SJCRH30 (cell line): ENCODE measurements at regions not wholly inside any gene's neighbourhood (a gene's known extent, or its start where the extent isn't known, plus 50 kb on each side); places are given as distances from the start of the nearest gene placed in this dataset.

Source experiments
- DNase-seq, 2 experiments: peaks; one replicate each; pipeline ENCODE4 v3.0.0-alpha.2; 2015 to 2020
- H3K27ac ChIP-seq: fragments of 250-450 bp; sonication (Bioruptor Pico); 2 replicates; pipeline ENCODE4 v1.5.1; 2020; ENCODE audit warnings: mild to moderate bottlenecking, moderate library complexity
- H3K27me3 ChIP-seq: fragments of 250-450 bp; sonication (Bioruptor Pico); 2 replicates; pipeline ENCODE4 v1.5.1; 2020; ENCODE audit warnings: mild to moderate bottlenecking, moderate library complexity
- H3K36me3 ChIP-seq: fragments of 250-450 bp; sonication (Bioruptor Pico); 2 replicates; pipeline ENCODE4 v1.5.1; 2020; ENCODE audit warnings: mild to moderate bottlenecking, moderate library complexity
- H3K4me1 ChIP-seq: fragments of 250-450 bp; sonication (Bioruptor Pico); 2 replicates; pipeline ENCODE4 v1.5.1; 2020; ENCODE audit warnings: mild to moderate bottlenecking, moderate library complexity
- H3K4me3 ChIP-seq: fragments of 250-450 bp; sonication (Bioruptor Pico); 2 replicates; pipeline ENCODE4 v1.5.1; 2020; ENCODE audit warnings: mild to moderate bottlenecking, moderate library complexity
- H3K9me3 ChIP-seq: fragments of 250-450 bp; sonication (Bioruptor Pico); replicated peaks from 2 replicates; pipeline ENCODE4 v1.5.1; 2020; ENCODE audit warnings: mild to moderate bottlenecking, moderate library complexity

DNA sequence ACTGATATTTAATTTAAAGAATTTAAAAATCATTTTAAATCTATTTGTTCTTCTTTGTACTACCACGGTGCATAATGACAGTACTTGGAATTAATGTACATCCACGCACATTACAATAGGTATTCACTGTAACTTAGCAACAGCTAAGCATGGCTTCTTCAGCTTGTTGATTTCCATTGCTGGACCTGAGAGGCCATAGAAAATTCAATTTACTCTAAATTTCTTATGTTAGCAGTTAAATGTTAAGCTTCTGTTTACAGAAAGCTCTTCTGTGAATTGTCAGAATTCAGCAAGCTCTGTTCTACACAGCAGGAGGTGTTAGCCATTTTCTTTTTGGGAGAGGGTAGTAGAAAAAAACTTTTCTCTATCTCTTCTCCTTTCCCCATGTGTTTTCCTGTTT lies 1149.3 kb upstream of the CDH2 start:
- no peak for DNase-seq
- Histone ChIP-seq H3K27ac (no peak overlapping the region), H3K36me3 (no peaks in the 10 kb centered on the region), H3K4me3 (no peak overlapping the region), H3K27me3 (no peaks in the 10 kb centered on the region), H3K4me1 (no peaks in the 10 kb centered on the region), H3K9me3 (no peaks in the 10 kb centered on the region)

GRCh38 chr18:29321561-29321960 lies 1144.6 kb upstream of the CDH2 start:
- no peak for DNase-seq
- H3K4me3 ChIP-seq: no peak overlapping the region

GRCh38 chr18:29313312-29313711 lies 1136.4 kb upstream of the CDH2 start:
- Histone ChIP-seq H3K27me3 (no peaks in the 10 kb centered on the region), H3K4me1 (no peaks in the 10 kb centered on the region), H3K27ac (no peak overlapping the region), H3K36me3 (no peaks in the 10 kb centered on the region), H3K4me3 (no peak overlapping the region), H3K9me3 (no peaks in the 10 kb centered on the region)
- no peak for DNase-seq

More at GRCh38 chr18:29321561-29321960, 1144.6 kb upstream of the CDH2 start:
- Histone ChIP-seq H3K27me3 (no peaks in the 10 kb centered on the region), H3K9me3 (no peaks in the 10 kb centered on the region), H3K4me1 (no peaks in the 10 kb centered on the region), H3K27ac (no peak overlapping the region), H3K36me3 (no peaks in the 10 kb centered on the region)

- no peak for DNase-seq
- no peaks in the 10 kb centered on the region for H3K27me3 ChIP-seq
- no peaks in the 10 kb centered on the region for H3K36me3 ChIP-seq
- no peaks in the 10 kb centered on the region for H3K4me1 ChIP-seq
- no peaks in the 10 kb centered on the region for H3K9me3 ChIP-seq
- no peak overlapping the region for H3K27ac ChIP-seq
- H3K4me3 ChIP-seq: no peak overlapping the region
Measured at GRCh38 chr18:29311580-29311979, 1134.7 kb upstream of the CDH2 start.

- Histone ChIP-seq H3K27ac (no peak overlapping the region), H3K4me3 (no peak overlapping the region), H3K36me3 (no peaks in the 10 kb centered on the region), H3K4me1 (no peaks in the 10 kb centered on the region), H3K27me3 (no peaks in the 10 kb centered on the region), H3K9me3 (no peaks in the 10 kb centered on the region)
- no peak for DNase-seq
Measured at GRCh38 chr18:29309366-29309765, 1132.4 kb upstream of the CDH2 start.

GRCh38 chr18:29307982-29308381 lies 1131.1 kb upstream of the CDH2 start:
- Histone ChIP-seq H3K27ac (no peak overlapping the region), H3K4me1 (no peaks in the 10 kb centered on the region), H3K36me3 (no peaks in the 10 kb centered on the region), H3K9me3 (no peaks in the 10 kb centered on the region), H3K4me3 (no peak overlapping the region), H3K27me3 (no peaks in the 10 kb centered on the region)
- DNase-seq: no peak

GRCh38 chr18:29307231-29307630 lies 1130.3 kb upstream of the CDH2 start:
- no peaks in the 10 kb centered on the region for H3K27me3 ChIP-seq
- no peak for DNase-seq
- no peak overlapping the region for H3K27ac ChIP-seq
- no peaks in the 10 kb centered on the region for H3K9me3 ChIP-seq
- H3K36me3 ChIP-seq: no peaks in the 10 kb centered on the region
- no peaks in the 10 kb centered on the region for H3K4me1 ChIP-seq
- no peak overlapping the region for H3K4me3 ChIP-seq

DNA sequence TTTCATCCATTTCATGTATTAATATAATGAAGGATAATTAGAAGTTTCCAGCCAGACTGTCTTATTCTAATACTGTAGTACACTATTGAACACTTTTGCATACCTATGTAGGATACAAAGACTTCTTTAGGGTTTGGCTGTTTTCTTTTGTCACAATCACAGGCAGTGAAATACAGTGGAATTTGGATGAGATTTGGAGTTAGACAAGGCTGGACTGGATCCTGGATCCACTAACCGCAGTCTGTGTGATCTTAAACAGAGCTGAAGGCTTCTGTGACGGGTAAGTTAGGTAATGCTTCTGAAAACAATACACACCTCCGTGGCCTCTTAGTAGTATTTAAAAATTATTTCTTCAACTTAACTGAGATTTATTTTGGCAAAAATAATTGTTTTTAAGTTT lies 1128.6 kb upstream of the CDH2 start:
- no peak overlapping the region for H3K4me3 ChIP-seq
- no peaks in the 10 kb centered on the region for H3K9me3 ChIP-seq
- H3K4me1 ChIP-seq: no peaks in the 10 kb centered on the region
- H3K27ac ChIP-seq: no peak overlapping the region
- no peaks in the 10 kb centered on the region for H3K36me3 ChIP-seq
- DNase-seq: no peak
- no peaks in the 10 kb centered on the region for H3K27me3 ChIP-seq

DNA sequence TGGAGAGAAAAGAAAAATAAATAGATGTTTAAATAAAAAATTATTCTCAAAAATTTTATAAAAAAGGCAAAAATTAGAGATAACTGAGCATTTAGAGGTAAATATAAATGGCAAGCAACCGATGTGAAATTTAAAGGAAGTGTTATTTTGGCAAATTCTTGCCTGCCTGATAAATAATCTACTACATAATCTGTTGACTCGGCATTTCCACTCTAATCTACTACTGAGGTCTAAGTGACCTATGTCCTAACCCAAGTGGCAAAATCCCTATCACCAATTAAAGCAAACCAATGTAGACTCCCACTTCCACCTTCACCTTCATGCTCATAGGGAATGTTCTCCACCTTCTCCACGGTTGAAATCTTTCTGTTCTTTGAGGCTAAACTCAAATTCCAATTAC lies 1124.1 kb upstream of the CDH2 start:
- H3K27ac ChIP-seq: no peak overlapping the region
- no peaks in the 10 kb centered on the region for H3K36me3 ChIP-seq
- DNase-seq: no peak
- H3K9me3 ChIP-seq: no peaks in the 10 kb centered on the region
- H3K4me1 ChIP-seq: no peaks in the 10 kb centered on the region
- H3K27me3 ChIP-seq: no peaks in the 10 kb centered on the region
- no peak overlapping the region for H3K4me3 ChIP-seq

DNA sequence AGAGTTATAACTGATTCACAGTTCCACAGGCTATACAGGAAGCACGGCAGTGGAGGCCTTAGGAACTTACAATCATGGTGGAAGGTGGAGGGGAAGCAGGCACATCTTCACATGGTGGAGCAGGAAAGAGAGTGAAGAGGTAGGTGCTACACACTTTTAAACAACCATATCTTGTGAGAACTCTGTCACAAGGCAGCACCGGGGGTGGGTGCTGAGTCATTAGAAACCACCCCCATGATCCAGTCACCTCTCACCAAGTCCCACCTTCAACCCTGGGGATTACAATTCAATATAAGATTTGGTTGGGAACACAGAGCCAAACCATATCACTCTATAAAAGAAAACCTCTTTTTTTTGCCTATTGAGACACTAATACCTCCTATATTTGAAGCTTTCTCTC lies 1108.5 kb upstream of the CDH2 start:
- Histone ChIP-seq H3K9me3 (no peaks in the 10 kb centered on the region), H3K27ac (no peak overlapping the region), H3K4me1 (no peaks in the 10 kb centered on the region), H3K27me3 (no peaks in the 10 kb centered on the region), H3K4me3 (no peak overlapping the region), H3K36me3 (no peaks in the 10 kb centered on the region)
- no peak for DNase-seq

- DNase-seq: no peak
- no peaks in the 10 kb centered on the region for H3K36me3 ChIP-seq
- no peak overlapping the region for H3K27ac ChIP-seq
- no peaks in the 10 kb centered on the region for H3K27me3 ChIP-seq
- no peaks in the 10 kb centered on the region for H3K9me3 ChIP-seq
- H3K4me1 ChIP-seq: no peaks in the 10 kb centered on the region
- H3K4me3 ChIP-seq: no peak overlapping the region
Measured at GRCh38 chr18:29271501-29271900, 1094.6 kb upstream of the CDH2 start.

DNA sequence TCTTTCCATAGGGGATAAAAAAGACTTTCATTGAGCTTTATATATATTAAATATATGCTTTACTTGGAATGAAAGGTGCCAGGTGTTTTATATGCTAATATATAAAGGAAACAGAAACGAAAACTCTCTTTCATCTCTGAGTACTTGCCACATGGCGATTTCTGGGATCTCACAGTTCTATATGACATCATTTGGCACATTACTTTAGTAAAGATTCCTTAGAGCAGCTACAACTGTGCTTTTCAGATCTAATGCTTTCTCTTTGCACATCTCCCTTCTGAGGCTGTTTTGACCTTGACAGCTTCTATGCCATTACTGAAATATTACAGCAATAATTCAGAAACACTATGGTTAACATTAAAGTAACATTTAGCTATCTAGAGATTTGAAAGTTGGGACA lies 1082.9 kb upstream of the CDH2 start:
- H3K36me3 ChIP-seq: no peaks in the 10 kb centered on the region
- H3K27me3 ChIP-seq: no peaks in the 10 kb centered on the region
- no peak for DNase-seq
- no peak overlapping the region for H3K27ac ChIP-seq
- no peaks in the 10 kb centered on the region for H3K4me1 ChIP-seq
- no peak overlapping the region for H3K4me3 ChIP-seq
- H3K9me3 ChIP-seq: no peaks in the 10 kb centered on the region

- H3K36me3 ChIP-seq: no peaks in the 10 kb centered on the region
- no peaks in the 10 kb centered on the region for H3K9me3 ChIP-seq
- H3K4me1 ChIP-seq: no peaks in the 10 kb centered on the region
- no peak for DNase-seq
- no peaks in the 10 kb centered on the region for H3K27me3 ChIP-seq
- H3K27ac ChIP-seq: no peak overlapping the region
- no peak overlapping the region for H3K4me3 ChIP-seq
Measured at GRCh38 chr18:29254123-29254522, 1077.2 kb upstream of the CDH2 start.

GRCh38 chr18:29251681-29252080 lies 1074.8 kb upstream of the CDH2 start:
- DNase-seq: no peak
- H3K9me3 ChIP-seq: no peaks in the 10 kb centered on the region

DNA sequence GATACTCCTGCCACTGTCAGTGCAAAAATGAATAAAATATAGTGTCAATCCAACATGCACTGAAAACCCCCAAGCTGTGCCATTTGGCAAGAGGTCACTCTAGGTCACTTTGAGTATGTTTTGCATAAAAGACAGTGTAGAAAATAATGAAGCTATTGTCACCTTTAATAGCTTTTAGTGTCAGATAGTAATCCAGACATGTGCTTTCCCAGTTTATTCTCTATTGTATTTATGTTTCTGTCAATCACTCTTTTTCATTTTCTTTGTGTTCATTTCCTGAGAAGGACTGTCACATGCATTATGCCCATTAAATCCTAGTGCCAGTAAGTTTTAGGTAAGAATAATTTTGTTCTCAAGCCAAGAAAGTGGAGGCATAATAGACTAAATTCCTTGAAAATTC lies 1073.9 kb upstream of the CDH2 start:
- no peaks in the 10 kb centered on the region for H3K27me3 ChIP-seq
- no peaks in the 10 kb centered on the region for H3K4me1 ChIP-seq
- H3K9me3 ChIP-seq: no peaks in the 10 kb centered on the region
- no peak overlapping the region for H3K4me3 ChIP-seq
- no peak overlapping the region for H3K27ac ChIP-seq
- no peak for DNase-seq
- no peaks in the 10 kb centered on the region for H3K36me3 ChIP-seq

More at GRCh38 chr18:29251681-29252080, 1074.8 kb upstream of the CDH2 start:
- no peaks in the 10 kb centered on the region for H3K36me3 ChIP-seq
- no peaks in the 10 kb centered on the region for H3K4me1 ChIP-seq
- H3K27ac ChIP-seq: no peak overlapping the region
- no peaks in the 10 kb centered on the region for H3K27me3 ChIP-seq
- no peak overlapping the region for H3K4me3 ChIP-seq

DNA sequence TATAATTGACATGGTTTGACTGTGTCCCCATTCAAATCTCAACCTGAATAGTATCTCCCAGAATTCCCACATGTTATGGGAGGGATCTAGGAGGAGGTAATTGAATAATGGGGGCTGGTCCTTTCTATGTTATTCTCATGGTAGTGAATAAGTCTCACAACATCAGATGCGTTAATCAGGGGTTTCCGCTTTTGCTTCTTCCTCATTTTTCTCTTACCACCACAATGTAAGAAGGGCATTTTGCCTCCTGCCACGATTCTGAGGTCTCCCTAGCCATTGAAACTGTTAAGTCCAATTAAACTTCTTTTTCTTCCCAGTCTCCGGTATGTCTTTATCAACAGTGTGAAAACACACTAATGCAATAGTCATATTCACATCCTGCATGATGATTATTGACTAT lies 1073.3 kb upstream of the CDH2 start:
- Histone ChIP-seq H3K4me3 (no peak overlapping the region), H3K27ac (no peak overlapping the region), H3K4me1 (no peaks in the 10 kb centered on the region), H3K36me3 (no peaks in the 10 kb centered on the region), H3K27me3 (no peaks in the 10 kb centered on the region), H3K9me3 (no peaks in the 10 kb centered on the region)
- DNase-seq: no peak

DNA sequence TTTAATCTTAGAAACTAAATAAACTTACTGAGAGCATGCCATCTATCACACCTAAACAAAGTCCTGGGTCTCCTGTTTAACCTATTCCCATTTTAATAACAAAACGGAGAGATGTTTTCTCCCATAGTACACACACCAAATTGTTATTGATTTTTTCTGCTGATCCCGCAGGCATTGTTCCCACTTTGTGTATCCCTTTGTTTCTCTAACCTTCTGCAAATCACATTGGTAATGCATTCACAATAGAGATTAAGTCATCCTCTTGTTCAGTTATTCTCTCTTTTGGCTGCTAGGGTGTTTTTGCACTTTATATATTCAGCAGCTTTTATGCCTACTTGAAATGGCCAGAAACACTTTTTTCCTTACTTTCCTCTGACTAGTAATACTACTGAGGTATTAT lies 1071.9 kb upstream of the CDH2 start:
- H3K36me3 ChIP-seq: no peaks in the 10 kb centered on the region
- H3K4me1 ChIP-seq: no peaks in the 10 kb centered on the region
- no peaks in the 10 kb centered on the region for H3K27me3 ChIP-seq
- DNase-seq: no peak
- no peak overlapping the region for H3K27ac ChIP-seq
- H3K4me3 ChIP-seq: no peak overlapping the region
- no peaks in the 10 kb centered on the region for H3K9me3 ChIP-seq
